ENCODE measurements at regions not wholly inside any gene's neighbourhood (a gene's known extent, or its start where the extent isn't known, plus 50 kb on each side); places are given as distances from the start of the nearest gene placed in this dataset.
A peak's percentile ranks its signal among the peaks of the same experiment; 100 is the strongest.

DNA sequence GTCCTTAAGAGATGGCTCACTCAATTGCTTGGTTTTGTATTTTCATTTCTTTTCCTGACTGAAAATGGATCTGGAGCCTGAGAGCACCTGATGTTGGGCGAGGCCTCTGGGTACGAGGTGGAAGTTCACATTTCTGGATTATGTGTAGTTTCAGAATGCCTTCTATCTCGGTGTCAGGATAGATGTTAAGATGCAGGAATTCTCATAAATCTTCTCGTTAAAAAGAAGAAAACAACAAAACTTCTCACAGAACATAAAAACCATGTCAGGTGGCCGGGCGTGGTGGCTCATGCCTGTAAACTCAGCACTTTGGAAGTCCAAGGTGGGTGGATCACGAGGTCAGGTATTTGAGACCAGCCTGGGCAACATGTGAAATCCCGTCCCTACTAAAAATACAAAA is 101.8 kb downstream of the RHOU start:
- TF ChIP-seq, protein P1, sequence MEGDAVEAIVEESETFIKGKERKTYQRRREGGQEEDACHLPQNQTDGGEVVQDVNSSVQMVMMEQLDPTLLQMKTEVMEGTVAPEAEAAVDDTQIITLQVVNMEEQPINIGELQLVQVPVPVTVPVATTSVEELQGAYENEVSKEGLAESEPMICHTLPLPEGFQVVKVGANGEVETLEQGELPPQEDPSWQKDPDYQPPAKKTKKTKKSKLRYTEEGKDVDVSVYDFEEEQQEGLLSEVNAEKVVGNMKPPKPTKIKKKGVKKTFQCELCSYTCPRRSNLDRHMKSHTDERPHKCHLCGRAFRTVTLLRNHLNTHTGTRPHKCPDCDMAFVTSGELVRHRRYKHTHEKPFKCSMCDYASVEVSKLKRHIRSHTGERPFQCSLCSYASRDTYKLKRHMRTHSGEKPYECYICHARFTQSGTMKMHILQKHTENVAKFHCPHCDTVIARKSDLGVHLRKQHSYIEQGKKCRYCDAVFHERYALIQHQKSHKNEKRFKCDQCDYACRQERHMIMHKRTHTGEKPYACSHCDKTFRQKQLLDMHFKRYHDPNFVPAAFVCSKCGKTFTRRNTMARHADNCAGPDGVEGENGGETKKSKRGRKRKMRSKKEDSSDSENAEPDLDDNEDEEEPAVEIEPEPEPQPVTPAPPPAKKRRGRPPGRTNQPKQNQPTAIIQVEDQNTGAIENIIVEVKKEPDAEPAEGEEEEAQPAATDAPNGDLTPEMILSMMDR (IDR thresholded peaks at IDR 0.05; ENCODE audit: low read depth, low read length, missing control alignments): no peak
- no peak overlapping the region for H3K4me3 ChIP-seq (replicated peaks; ENCODE audit: low read depth, low read length)
- no peak for DNase-seq (ENCODE audit: extremely low read depth, low read depth)

DNA sequence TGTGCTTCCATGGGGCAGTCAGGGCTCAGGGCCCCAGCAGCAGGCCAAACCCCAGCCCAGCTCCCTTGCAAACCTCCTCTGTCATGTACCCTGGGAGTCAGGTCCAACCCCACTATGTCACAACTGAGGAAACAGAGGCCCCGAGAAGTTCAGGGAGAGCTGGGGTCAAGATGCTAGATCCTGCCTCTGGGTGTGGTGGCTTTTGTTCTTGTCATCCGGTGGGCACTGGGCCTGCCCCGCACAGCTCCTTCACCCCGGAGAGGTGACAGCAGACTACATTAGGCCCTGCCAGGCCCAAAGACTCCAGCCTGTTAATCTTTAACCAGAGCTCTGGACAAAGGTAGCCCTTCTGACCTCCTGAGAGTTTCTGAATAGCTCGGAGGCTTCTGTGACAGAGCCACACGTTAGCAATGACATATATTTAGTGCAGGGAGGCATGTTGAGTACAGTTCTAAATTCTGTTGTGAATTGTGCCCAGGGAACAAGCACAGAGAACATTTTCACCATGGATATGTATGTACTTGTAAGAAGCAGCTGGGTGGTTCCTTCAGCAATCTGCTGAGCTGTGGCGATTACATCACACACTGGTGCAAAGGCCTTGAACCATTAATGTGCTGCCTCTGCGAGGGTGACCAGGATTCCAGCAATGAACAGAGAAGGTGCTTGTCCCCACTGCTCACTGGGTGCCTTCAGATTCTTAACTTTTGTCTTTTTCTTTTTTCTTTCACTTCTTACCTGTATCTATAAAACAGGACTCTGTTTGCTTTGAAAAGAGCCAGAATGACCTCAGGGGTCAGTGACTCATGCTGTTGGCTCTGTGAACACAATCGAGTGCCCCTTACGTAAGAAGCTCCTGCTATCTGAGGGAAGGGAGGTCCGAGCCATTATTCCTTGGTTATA is 102.8 kb downstream of the RHOU start:
- peak; percentile 78 for DNase-seq (ENCODE audit: extremely low read depth, low read depth)
- no peak overlapping the region for H3K4me3 ChIP-seq (replicated peaks; ENCODE audit: low read depth, low read length)
- TF ChIP-seq, protein P1 (IDR thresholded peaks at IDR 0.05; ENCODE audit: low read depth, low read length, missing control alignments): no peak

DNA sequence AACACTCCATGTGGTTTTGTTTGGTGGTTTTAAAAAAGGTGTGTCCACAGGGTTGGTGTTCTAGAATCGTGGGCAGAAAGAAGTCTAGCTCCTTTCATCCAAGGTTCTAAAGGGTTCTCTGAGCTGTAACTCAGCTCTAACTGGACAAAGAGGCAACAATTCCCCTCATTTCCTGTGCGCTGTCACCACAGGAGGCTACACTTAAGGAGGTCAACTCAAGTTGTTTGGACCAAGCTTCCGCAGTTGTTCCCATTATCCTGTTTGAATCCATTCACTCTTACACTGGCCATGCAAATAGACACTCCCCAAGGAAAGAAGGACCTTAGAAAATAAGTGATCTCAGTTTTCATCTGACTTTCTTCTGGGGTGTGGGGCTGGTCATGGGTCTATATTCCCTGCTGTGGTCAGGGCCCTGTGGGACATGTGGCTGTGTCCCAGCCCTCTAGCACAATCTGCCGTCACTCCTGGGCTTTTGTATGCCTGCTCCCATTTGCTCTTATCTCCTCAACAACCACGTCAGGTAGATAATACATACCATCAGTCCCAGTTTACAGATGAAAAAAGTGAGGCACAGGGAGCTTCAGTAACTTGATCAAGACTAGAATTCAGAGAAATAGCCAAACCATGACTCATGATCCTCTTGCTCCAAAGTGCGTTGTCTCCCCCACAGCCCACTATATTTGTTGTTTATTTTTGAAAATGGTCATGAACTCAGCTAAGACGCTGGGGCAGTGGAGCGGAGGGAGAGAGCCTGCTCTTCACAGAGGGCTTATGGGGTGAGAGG is 103.6 kb downstream of the RHOU start:
- DNase-seq (ENCODE audit: extremely low read depth, low read depth): peak; percentile 11
- H3K4me3 ChIP-seq (replicated peaks; ENCODE audit: low read depth, low read length): no peak overlapping the region
- TF ChIP-seq, protein P1 (IDR thresholded peaks at IDR 0.05; ENCODE audit: low read depth, low read length, missing control alignments): no peak

DNA sequence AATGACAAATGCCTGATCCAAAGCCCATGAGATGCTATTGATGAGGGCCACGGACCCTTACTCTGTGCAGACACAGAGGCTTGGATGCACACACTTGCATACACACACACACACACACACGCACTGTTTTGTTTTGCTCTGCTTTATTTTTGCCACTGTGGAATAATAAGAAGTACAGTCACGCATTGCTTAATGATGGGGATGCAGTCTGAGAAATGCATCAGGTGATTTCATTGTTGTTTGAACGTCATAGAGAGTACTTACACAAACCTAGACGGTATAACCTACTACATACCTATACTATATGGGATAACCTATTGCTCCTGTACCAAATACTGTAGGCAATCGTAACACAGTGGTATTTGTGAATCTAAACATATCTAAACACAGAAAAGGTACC is 104.4 kb downstream of the RHOU start:
- no peak for DNase-seq (ENCODE audit: extremely low read depth, low read depth)
- TF ChIP-seq, protein P1 (IDR thresholded peaks at IDR 0.05; ENCODE audit: low read depth, low read length, missing control alignments): no peak
- H3K4me3 ChIP-seq (replicated peaks; ENCODE audit: low read depth, low read length): no peak overlapping the region

DNA sequence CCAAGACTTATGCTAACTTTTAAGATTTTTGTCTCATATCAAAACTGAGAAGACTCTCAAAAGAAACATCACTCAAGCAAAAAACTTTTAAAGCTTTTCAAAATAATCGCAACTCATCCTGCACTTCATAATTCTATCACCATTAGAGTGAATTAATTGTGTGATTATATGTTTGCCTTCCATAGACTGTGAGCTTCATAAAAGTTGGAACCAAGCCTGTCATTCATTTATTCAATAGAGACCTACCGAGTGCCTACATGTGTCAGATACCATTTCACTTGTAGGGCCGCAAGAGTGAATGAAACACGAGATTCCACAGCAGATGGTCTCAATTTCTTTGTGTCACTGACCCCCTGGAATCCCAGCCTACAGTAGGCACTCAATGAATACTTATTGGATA is 106.4 kb downstream of the RHOU start:
- TF ChIP-seq, protein P1 (IDR thresholded peaks at IDR 0.05; ENCODE audit: low read depth, low read length, missing control alignments): no peak
- H3K4me3 ChIP-seq (replicated peaks; ENCODE audit: low read depth, low read length): no peak overlapping the region
- no peak for DNase-seq (ENCODE audit: extremely low read depth, low read depth)

DNA sequence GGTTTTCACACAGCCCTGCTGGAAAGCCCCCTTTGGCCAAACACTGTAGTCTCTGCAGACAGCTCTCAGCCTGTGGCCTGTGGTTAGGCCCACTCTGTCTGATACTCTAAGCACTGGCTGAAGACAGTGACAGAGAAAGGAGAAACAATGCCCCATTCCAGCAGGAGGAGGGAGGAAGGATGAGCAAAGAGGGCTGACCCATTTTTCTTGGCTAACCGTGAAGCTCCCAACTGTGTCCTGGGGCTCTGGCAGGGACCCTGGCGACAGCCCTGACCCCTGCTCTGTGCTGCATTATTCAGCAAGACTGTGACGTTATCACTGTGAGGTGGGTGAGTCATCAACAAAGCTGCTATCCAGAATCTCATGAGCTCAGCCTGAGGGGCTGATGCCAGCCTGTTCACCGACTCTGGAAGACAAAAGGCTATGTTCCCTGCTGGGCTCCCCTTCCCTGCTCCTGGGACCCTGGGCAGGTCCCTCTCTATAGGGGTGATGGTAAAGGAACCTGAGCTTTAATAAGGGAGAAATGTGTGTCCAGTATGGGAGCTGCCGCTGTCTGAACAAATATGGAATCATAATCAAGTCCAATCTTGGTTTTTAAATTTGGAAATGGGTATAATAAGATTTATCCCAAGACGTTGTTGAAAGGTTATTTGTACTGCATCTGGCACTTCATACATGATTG is 107.0 kb downstream of the RHOU start:
- DNase-seq (ENCODE audit: extremely low read depth, low read depth): peak; percentile 41
- TF ChIP-seq, protein P1 (IDR thresholded peaks at IDR 0.05; ENCODE audit: low read depth, low read length, missing control alignments): no peak
- no peak overlapping the region for H3K4me3 ChIP-seq (replicated peaks; ENCODE audit: low read depth, low read length)

All from HFF-Myc (cell line).